Activated CD8-positive, alpha-beta T cell treated with anti-CD3 and anti-CD28 coated beads for 36 hours (primary cell): ENCODE measurements at regions not wholly inside any gene's neighbourhood (a gene's known extent, or its start where the extent isn't known, plus 50 kb on each side); places are given as distances from the start of the nearest gene placed in this dataset.
"Not testable (repeated sequence)": the region's sequence is repeated elsewhere in the genome, so short reads cannot be mapped to it uniquely, and the experiment has no call there.

Source experiments
- ATAC-seq: fragments of 200-7000 bp; cut with Tn5 transposase; one replicate; pipeline ENCODE4 v1.10.0; 2021; ENCODE audit warnings: mild to moderate bottlenecking, moderate library complexity
- CTCF ChIA-PET: fragments of 350-600 bp; sonication (Branson Sonifier 250); formaldehyde crosslinking; loops from one replicate; lab custom pipeline; 2021; ENCODE audit warnings: antibody characterized with exemption; lab: Charles Lee
- POLR2A ChIA-PET: fragments of 350-600 bp; sonication (Branson Sonifier 250); formaldehyde crosslinking; loops from one replicate; lab custom pipeline; 2021; ENCODE audit warnings: antibody characterized with exemption; lab: Charles Lee
- DNase-seq: peaks from one replicate; pipeline ENCODE4 v3.0.0-alpha.2; 2020
- H3K27ac Mint-ChIP-seq: one replicate; pipeline ENCODE4 v1.8.0; 2021; ENCODE audit warnings: mild to moderate bottlenecking, mixed read lengths
- H3K27me3 Mint-ChIP-seq: one replicate; pipeline ENCODE4 v1.8.0; 2021; ENCODE audit warnings: mixed read lengths
- H3K36me3 Mint-ChIP-seq: one replicate; pipeline ENCODE4 v1.8.0; 2021; ENCODE audit warnings: low read depth, mixed read lengths
- H3K4me1 Mint-ChIP-seq: one replicate; pipeline ENCODE4 v1.8.0; 2021; ENCODE audit warnings: low read depth, mixed read lengths
- H3K4me3 Mint-ChIP-seq: one replicate; pipeline ENCODE4 v1.8.0; 2021; ENCODE audit warnings: mild to moderate bottlenecking, moderate library complexity, mixed read lengths
- H3K9me3 Mint-ChIP-seq: one replicate; pipeline ENCODE4 v1.8.0; 2021; ENCODE audit warnings: mixed read lengths
- intact Hi-C: fragments of 100-400 bp; cut with micrococcal nuclease; formaldehyde crosslinking; loops from one replicate; pipeline ENCODE4 v1.10.0; 2022
- TF ChIP-seq, protein P1 (sequence below): fragments of 200-600 bp; IDR thresholded peaks from one replicate; pipeline ENCODE4 v1.8.0; 2022; ENCODE audit warnings: antibody characterized with exemption, mild to moderate bottlenecking

DNA sequence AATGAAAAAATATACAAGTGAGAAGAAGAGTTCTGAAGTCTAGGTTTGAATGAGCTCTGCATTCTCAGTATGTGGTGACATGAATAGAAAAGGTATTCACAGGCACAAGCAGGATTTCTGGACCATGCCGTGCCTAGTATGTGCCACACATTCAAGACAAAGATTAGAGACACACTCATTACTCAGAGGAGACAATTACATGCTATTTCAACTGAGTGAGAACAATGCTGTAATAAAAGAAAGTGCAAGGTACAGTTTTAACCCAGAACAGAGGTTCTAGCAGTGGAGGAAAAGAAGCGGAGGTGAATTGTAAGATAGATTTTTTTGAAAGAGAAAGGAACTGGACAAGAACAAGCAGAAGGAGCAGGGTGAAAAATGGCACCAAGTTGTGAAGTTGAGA lies 121.0 kb upstream of the RASGEF1B start:
- Mint-ChIP-seq H3K4me3 (no peak overlapping the region), H3K9me3 (no peaks in the 10 kb centered on the region), H3K27ac (no peak overlapping the region), H3K4me1 (peaks cover 21% of the 10 kb centered on the region), H3K36me3 (no peaks in the 10 kb centered on the region), H3K27me3 (no peaks in the 10 kb centered on the region)
- intact Hi-C loops = loop anchor here (10.0 kb wide), 1 partner anchor 128 kb away; no protein-coding TSS in a partner anchor
- DNase-seq = no peak
- ChIA-PET POLR2A (no interaction called here), CTCF (no interaction called here)
- TF ChIP-seq, protein P1, sequence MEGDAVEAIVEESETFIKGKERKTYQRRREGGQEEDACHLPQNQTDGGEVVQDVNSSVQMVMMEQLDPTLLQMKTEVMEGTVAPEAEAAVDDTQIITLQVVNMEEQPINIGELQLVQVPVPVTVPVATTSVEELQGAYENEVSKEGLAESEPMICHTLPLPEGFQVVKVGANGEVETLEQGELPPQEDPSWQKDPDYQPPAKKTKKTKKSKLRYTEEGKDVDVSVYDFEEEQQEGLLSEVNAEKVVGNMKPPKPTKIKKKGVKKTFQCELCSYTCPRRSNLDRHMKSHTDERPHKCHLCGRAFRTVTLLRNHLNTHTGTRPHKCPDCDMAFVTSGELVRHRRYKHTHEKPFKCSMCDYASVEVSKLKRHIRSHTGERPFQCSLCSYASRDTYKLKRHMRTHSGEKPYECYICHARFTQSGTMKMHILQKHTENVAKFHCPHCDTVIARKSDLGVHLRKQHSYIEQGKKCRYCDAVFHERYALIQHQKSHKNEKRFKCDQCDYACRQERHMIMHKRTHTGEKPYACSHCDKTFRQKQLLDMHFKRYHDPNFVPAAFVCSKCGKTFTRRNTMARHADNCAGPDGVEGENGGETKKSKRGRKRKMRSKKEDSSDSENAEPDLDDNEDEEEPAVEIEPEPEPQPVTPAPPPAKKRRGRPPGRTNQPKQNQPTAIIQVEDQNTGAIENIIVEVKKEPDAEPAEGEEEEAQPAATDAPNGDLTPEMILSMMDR = no peak
- no peak for ATAC-seq

DNA sequence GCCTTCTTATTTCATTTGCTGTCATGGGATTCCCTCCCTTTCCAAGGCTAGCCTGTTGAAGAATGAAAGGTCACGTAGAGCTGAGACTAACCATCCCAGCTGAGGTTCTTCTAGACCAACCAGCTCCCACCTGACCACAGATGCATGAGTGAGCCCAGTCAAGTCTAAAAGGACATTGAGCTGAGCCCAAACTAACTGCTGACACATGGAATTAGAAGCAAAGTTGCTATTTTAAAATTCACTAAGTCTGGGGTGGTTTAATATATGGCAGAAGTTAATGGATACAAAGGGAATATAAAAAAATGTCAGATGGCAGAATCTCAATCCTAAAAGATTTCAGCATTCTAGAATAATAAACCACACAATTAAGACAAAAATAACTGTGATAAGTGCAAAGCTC lies 118.9 kb upstream of the RASGEF1B start:
- Mint-ChIP-seq H3K27me3 (no peaks in the 10 kb centered on the region), H3K4me3 (no peak overlapping the region), H3K27ac (no peak overlapping the region), H3K4me1 (peaks cover 16% of the 10 kb centered on the region), H3K36me3 (no peaks in the 10 kb centered on the region), H3K9me3 (no peaks in the 10 kb centered on the region)
- no peak for ATAC-seq
- intact Hi-C loops = loop anchor here (10.0 kb wide), 1 partner anchor 126 kb away; no protein-coding TSS in a partner anchor
- TF ChIP-seq, protein P1 = no peak
- no peak for DNase-seq
- ChIA-PET POLR2A (no interaction called here), CTCF (no interaction called here)

DNA sequence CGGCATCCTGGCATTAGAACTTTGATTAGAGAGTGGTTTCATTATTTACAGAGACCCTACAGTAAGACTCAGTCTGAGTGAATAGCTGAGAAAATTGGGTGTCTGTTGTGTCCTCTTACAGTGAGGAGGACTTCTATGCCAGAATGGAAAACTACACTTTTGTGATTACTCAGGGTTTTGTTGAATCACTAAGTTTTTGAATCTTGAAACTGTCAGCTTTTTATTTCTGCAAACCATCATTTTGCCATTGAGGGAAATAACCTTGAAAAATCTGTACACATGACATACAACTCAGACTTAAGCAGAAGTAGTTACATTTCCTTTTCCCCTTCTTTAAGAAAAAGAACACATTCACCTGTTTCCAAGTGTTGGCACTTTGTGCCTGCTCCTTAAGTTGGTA lies 117.6 kb upstream of the RASGEF1B start:
- CTCF ChIA-PET = interaction anchor here (1.0 kb wide), 2 partner anchors 71 to 77 kb away, joined by 3 to 4 read pairs; no protein-coding TSS in a partner anchor

DNA sequence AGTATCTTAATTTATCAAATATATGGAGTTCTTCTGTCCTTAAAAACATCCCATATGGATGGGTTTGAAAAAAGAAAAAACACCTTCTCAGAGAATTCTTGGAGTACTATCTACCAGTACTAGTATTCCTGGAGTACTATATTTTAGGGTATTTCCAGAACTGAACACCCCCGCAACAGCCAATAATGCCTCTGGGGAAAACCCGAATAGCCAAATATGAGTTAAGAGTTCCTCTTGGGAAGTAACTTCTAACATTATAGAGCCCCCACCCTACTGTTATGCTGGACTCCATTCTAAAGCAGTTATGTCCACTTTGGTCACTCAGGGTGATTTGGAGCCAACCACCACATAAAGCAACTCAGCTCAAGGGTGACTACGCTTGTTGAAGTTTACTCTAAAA lies 115.0 kb upstream of the RASGEF1B start:
- CTCF ChIA-PET = no interaction called here

More for the DNA sequence above, 117.6 kb upstream of the RASGEF1B start:
- H3K27me3 Mint-ChIP-seq = no peaks in the 10 kb centered on the region
- DNase-seq (no peak), ATAC-seq (no peak)
- intact Hi-C loops = no loop called here
- POLR2A ChIA-PET = no interaction called here
- no peak overlapping the region for H3K27ac Mint-ChIP-seq
- TF ChIP-seq, protein P1 = no peak
- no peaks in the 10 kb centered on the region for H3K9me3 Mint-ChIP-seq
- no peak overlapping the region for H3K4me3 Mint-ChIP-seq
- no peaks in the 10 kb centered on the region for H3K36me3 Mint-ChIP-seq
- H3K4me1 Mint-ChIP-seq = peaks cover 11% of the 10 kb centered on the region

DNA sequence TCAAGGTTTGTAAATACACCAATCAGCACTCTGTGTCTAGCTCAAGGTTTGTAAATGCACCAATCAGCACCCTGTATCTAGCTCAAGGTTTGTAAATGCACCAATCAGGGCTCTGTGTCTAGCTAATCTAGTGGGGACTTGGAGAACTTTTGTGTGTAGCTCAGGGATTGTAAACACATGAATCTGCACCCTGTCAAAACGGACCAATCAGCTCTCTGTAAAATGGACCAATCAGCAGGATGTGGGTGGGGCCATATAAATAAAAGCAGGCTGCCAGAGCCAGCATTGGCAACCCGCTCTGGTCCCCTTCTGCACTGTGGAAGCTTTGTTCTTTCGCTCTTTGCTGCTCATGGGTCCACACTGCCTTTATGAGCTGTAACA lies 109.3 kb upstream of the RASGEF1B start:
- intact Hi-C loops, H3K36me3 Mint-ChIP-seq, H3K27me3 Mint-ChIP-seq, POLR2A ChIA-PET, DNase-seq, H3K4me3 Mint-ChIP-seq, H3K4me1 Mint-ChIP-seq, H3K9me3 Mint-ChIP-seq, ATAC-seq, H3K27ac Mint-ChIP-seq: not testable (repeated sequence)
- CTCF ChIA-PET = interaction anchor here (1.6 kb wide), 1 partner anchor 113 kb away, joined by 7 read pairs; no protein-coding TSS in a partner anchor

More for the DNA sequence above, 115.0 kb upstream of the RASGEF1B start:
- no peak for DNase-seq
- POLR2A ChIA-PET = no interaction called here
- intact Hi-C loops = no loop called here
- H3K9me3 Mint-ChIP-seq = no peaks in the 10 kb centered on the region
- peaks cover 11% of the 10 kb centered on the region for H3K4me1 Mint-ChIP-seq
- TF ChIP-seq, protein P1 = no peak
- H3K27ac Mint-ChIP-seq = no peak overlapping the region
- H3K4me3 Mint-ChIP-seq = no peak overlapping the region
- no peaks in the 10 kb centered on the region for H3K36me3 Mint-ChIP-seq
- H3K27me3 Mint-ChIP-seq = no peaks in the 10 kb centered on the region
- no peak for ATAC-seq
